Gastrocnemius medialis (tissue), 4 donors: ENCODE measurements at regions not wholly inside any gene's neighbourhood (a gene's known extent, or its start where the extent isn't known, plus 50 kb on each side); places are given as distances from the start of the nearest gene placed in this dataset.

Experiments
- CTCF ChIP-seq, 5 experiments: fragments of 450-650 bp in 3 of 5; fragments of 200-600 bp in 2 of 5; sonication (generic) in 2 of 5; IDR thresholded peaks in 4 of 5; conservative IDR thresholded peaks in 1 of 5; 1 replicate in 4 of 5; 2 replicates in 1 of 5; pipeline ENCODE4 v1.5.1; 2016 to 2019; ENCODE audit warnings: antibody characterized with exemption in 5 of 5, mild to moderate bottlenecking in 3 of 5, moderate library complexity in 3 of 5
- POLR2A ChIP-seq, 2 donors: fragments of 450-650 bp; IDR thresholded peaks; one replicate each; pipeline ENCODE4 v1.6.1; 2017; ENCODE audit warnings: antibody characterized with exemption in 2 of 2, mild to moderate bottlenecking in 2 of 2, moderate library complexity in 2 of 2

GRCh38 chr5:130773813-130774212, 391.2 kb downstream of the HINT1 start:
- TF ChIP-seq CTCF (IDR thresholded peaks at IDR 0.05 in 4 of 5, conservative IDR thresholded peaks at IDR 0.05 in 1 of 5) (no peak), POLR2A (IDR thresholded peaks at IDR 0.05) (no peak)
